ENCODE measurements at regions not wholly inside any gene's neighbourhood (a gene's known extent, or its start where the extent isn't known, plus 50 kb on each side); places are given as distances from the start of the nearest gene placed in this dataset.

DNA sequence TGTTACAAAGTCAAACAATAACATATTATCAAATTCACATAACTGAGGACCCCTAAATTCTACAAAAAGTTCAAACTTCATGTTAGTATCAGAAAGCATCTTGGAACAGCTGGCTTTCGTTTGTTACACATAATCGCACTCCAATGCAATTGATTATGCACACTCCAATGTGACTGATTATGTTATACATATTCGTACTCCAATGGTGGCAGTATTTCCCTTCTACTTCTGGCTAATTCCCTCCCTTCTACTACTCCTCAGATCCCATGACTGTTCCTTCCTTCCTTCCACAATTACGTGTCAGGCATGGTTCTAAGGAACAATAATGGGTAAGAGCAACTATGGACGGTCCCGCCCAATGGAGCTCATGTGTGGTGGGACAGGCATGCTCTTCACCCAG, 137.1 kb upstream of the CCDC150 start:
- Histone ChIP-seq H4K20me1 (ENCODE audit: insufficient read depth, low read length) (no peaks in the 10 kb centered on the region), H3K36me3 (replicated peaks in 1 of 2; ENCODE audit: control insufficient read depth in 1 of 2, insufficient read depth in 2 of 2, low read length in 2 of 2) (no peaks in the 10 kb centered on the region), H3K79me2 (ENCODE audit: insufficient read depth, low read length) (no peaks in the 10 kb centered on the region), H3K4me1 (ENCODE audit: control insufficient read depth in 1 of 2, insufficient read depth in 2 of 2, low read length in 2 of 2) (no peaks in the 10 kb centered on the region), H3K9me3 (replicated peaks in 1 of 2; ENCODE audit: control insufficient read depth in 1 of 2, insufficient read depth in 1 of 2, low read length in 2 of 2) (peaks cover 7 to 13% of the 10 kb centered on the region in 2 donors), H2AFZ (ENCODE audit: insufficient read depth, low read depth, low read length, poor library complexity, severe bottlenecking) (no peak overlapping the region), H3K9ac (ENCODE audit: insufficient read depth, low read length, poor library complexity, severe bottlenecking) (no peak overlapping the region), H3K4me3 (replicated peaks in 1 of 3; ENCODE audit: low read depth in 2 of 3, low read length in 3 of 3) (no peak overlapping the region), H3K27me3 (ENCODE audit: control insufficient read depth in 2 of 2, insufficient read depth in 2 of 2, low read length in 2 of 2) (no peaks in the 10 kb centered on the region), H3K4me2 (replicated peaks; ENCODE audit: extremely low read depth, low read length, poor library complexity, severe bottlenecking) (no peak overlapping the region), H3K27ac (ENCODE audit: low read depth in 1 of 2, low read length in 2 of 2) (no peak overlapping the region)
- 96% methylated on average over 5 of the region's 6 CpGs for WGBS (ENCODE audit: insufficient coverage)
- Mint-ChIP-seq H3K4me1 (no peaks in the 10 kb centered on the region), H3K36me3 (no peaks in the 10 kb centered on the region), H3K4me3 (no peak overlapping the region), H3K27ac (no peak overlapping the region), H3K9me3 (peaks cover 5 to 14% (median 9%) of the 10 kb centered on the region in 7 donors), H3K27me3 (ENCODE audit: low read depth in 3 of 3) (peaks cover 0 to 4% (median 3%) of the 10 kb centered on the region in 3 donors)
- no peak for TF ChIP-seq CTCF (IDR thresholded peaks at IDR 0.05)
- DNase-seq, result no peak
- intact Hi-C loops (cut with micrococcal nuclease), result no loop called here

GRCh38 chr2:196503398-196503797, 136.1 kb upstream of the CCDC150 start:
- no CpG with 5 or more reads among the region's 4 CpGs for WGBS (ENCODE audit: insufficient coverage)
- peak overlapping the region in 1 of 7 donors; percentile 53 for H3K27ac Mint-ChIP-seq

More at GRCh38 chr2:196503398-196503797, 136.1 kb upstream of the CCDC150 start:
- H3K9me3 ChIP-seq (replicated peaks in 1 of 2; ENCODE audit: control insufficient read depth in 1 of 2, insufficient read depth in 1 of 2, low read length in 2 of 2), result peaks cover 7 to 11% of the 10 kb centered on the region in 2 donors
- no peak overlapping the region for H3K9ac ChIP-seq (ENCODE audit: insufficient read depth, low read length, poor library complexity, severe bottlenecking)
- H3K36me3 Mint-ChIP-seq, result no peaks in the 10 kb centered on the region
- H3K4me1 ChIP-seq (ENCODE audit: control insufficient read depth in 1 of 2, insufficient read depth in 2 of 2, low read length in 2 of 2), result no peaks in the 10 kb centered on the region
- no peaks in the 10 kb centered on the region for H3K36me3 ChIP-seq (replicated peaks in 1 of 2; ENCODE audit: control insufficient read depth in 1 of 2, insufficient read depth in 2 of 2, low read length in 2 of 2)
- no peak overlapping the region for H2AFZ ChIP-seq (ENCODE audit: insufficient read depth, low read depth, low read length, poor library complexity, severe bottlenecking)
- no peak overlapping the region for H3K27ac ChIP-seq (ENCODE audit: low read depth in 1 of 2, low read length in 2 of 2)
- no peaks in the 10 kb centered on the region for H4K20me1 ChIP-seq (ENCODE audit: insufficient read depth, low read length)
- no peak overlapping the region for H3K4me3 ChIP-seq (replicated peaks in 1 of 3; ENCODE audit: low read depth in 2 of 3, low read length in 3 of 3)
- intact Hi-C loops (cut with micrococcal nuclease), result no loop called here
- TF ChIP-seq CTCF (IDR thresholded peaks at IDR 0.05), result no peak
- H3K27me3 Mint-ChIP-seq (ENCODE audit: low read depth in 3 of 3), result peaks cover 0 to 4% (median 3%) of the 10 kb centered on the region in 3 donors
- H3K9me3 Mint-ChIP-seq, result peaks cover 3 to 14% (median 8%) of the 10 kb centered on the region in 7 donors
- H3K4me1 Mint-ChIP-seq, result no peaks in the 10 kb centered on the region
- no peak overlapping the region for H3K4me2 ChIP-seq (replicated peaks; ENCODE audit: extremely low read depth, low read length, poor library complexity, severe bottlenecking)
- H3K27me3 ChIP-seq (ENCODE audit: control insufficient read depth in 2 of 2, insufficient read depth in 2 of 2, low read length in 2 of 2), result no peaks in the 10 kb centered on the region
- no peak overlapping the region for H3K4me3 Mint-ChIP-seq
- no peaks in the 10 kb centered on the region for H3K79me2 ChIP-seq (ENCODE audit: insufficient read depth, low read length)
- no peak for DNase-seq

All from CD14-positive monocyte (primary cell).